GM18951 (cell line): ENCODE measurements at regions not wholly inside any gene's neighbourhood (a gene's known extent, or its start where the extent isn't known, plus 50 kb on each side); places are given as distances from the start of the nearest gene placed in this dataset.

Experiments used
- POLR2A ChIP-seq: IDR thresholded peaks from 4 replicates; pipeline ENCODE4 v1.6.1; 2011; ENCODE audit warnings: mild to moderate bottlenecking; ENCODE audit not compliant: insufficient read length, insufficient read depth; ENCODE audit errors: extremely low read depth
- in situ Hi-C: fragments of 300-500 bp; cut with MboI; formaldehyde crosslinking; loops from one replicate; pipeline ENCODE4 v1.12.0; 2022; ENCODE audit warnings: low sequenced_read_pairs, mixed read lengths, inconsistent platforms; ENCODE audit not compliant: unreplicated experiment

- in situ Hi-C loops: no loop called here
- no peak for TF ChIP-seq POLR2A
These were observed 346.5 kb downstream of the TNS1 start for GRCh38 chr2:217656316-217656715.

- no peak for TF ChIP-seq POLR2A
- in situ Hi-C loops: no loop called here
These were observed 347.1 kb downstream of the TNS1 start for GRCh38 chr2:217655651-217656050.

DNA sequence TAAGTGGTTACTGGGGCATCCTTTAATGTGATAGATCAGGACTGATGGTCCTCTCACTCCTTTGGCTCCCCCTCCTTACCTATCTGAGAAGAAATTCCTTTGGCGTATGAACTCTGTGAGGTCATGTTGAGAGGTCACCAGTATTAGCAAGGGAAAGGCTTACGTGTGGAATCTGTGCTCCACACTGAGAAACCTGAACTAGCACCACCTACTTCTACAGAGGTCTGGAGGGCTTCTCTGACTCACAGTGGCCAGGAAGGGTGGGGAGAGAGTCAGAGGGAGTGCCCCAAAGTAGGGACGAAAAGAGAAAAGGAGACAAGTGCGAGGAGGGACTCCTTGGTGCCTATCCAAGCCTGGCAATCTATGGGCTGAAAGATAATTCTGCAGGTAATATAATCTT is 348.6 kb downstream of the TNS1 start:
- no peak for TF ChIP-seq POLR2A
- in situ Hi-C loops: no loop called here

DNA sequence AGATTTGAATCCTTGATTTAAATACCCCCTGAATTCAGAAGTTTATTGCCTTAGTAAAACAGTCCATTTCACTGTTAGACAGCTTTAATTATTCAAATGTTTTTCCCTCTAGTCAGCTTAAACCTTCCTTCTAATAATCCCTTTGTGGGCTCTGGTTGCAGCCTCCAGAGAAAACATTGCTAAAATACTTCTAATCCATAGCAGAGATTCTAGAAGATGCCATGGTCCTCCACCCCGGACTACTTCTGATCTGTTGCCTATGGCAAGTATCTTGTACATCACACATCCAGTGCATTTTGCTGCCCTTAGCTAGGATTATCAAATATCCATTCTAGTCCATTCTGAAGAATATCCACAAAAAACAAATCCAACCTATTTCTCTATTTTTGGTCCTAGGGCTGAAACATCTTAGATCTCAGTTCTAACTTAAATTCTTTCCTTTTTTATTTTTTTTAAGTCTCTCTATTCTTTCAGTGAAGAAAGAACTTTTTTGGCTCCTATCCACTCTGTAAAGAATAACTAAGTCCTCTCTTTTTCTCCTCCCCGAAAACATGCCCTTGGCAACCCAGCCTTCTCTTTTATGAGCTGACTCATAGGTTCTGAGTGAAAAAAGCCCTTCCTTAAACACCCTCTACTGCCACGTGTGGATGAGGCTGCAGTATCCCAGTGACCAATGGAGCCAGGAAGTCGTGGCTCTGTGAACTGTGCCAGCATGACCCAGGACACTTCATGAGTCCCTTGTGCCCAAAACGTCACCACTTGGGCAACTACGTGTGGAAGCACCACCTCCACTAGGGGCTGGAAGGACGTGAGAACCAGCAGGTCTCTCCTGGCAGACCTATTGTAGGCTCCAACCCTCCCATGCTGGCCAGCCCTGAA is 349.8 kb downstream of the TNS1 start:
- in situ Hi-C loops: no loop called here

GRCh38 chr2:217650716-217651360 is 352.0 kb downstream of the TNS1 start:
- no peak for TF ChIP-seq POLR2A
- in situ Hi-C loops: no loop called here

More for the DNA sequence above, 349.8 kb downstream of the TNS1 start:
- no peak for TF ChIP-seq POLR2A

DNA sequence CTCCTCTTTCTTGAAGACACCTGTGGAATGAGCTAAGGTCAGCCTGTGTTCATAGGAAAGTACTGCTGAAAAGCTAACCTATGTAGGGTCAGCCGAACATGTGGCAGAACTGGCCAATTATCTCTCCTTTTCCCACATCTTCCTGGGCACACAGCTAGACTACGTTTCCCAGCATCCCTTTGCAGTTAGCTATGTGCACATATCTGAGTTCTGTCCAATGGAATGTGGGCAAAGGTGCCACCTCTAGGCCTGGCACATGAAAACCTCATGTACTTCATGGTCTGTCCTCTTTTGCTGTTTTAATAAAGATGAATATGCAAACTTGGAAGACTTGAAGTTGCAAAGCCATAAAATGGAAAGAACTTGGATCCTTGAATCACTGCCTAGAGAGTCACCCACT is 352.6 kb downstream of the TNS1 start:
- in situ Hi-C loops: no loop called here
- no peak for TF ChIP-seq POLR2A

GRCh38 chr2:217647925-217648324 is 354.9 kb downstream of the TNS1 start:
- in situ Hi-C loops: no loop called here
- no peak for TF ChIP-seq POLR2A

DNA sequence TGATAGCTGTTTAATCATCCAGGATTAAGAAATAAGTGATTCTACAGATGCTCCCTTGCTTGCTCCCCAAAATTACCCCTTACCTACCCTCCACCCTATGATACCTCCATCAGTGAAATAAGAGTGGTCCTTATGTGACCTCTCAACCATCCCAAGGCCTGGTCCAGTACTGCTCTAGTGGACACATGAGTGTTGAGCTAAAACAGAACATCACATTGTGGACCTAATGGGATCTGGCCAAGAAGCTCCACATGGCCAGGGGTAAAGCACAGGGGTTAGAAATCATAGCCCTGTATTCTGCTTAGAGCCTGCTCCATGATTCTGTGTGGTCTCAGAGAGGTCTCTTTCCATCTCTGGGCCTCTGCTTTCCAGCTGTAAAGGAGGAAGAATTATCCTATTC is 355.6 kb downstream of the TNS1 start:
- TF ChIP-seq POLR2A: no peak
- in situ Hi-C loops: no loop called here

GRCh38 chr2:217645896-217646295 is 356.9 kb downstream of the TNS1 start:
- in situ Hi-C loops: no loop called here
- TF ChIP-seq POLR2A: no peak

DNA sequence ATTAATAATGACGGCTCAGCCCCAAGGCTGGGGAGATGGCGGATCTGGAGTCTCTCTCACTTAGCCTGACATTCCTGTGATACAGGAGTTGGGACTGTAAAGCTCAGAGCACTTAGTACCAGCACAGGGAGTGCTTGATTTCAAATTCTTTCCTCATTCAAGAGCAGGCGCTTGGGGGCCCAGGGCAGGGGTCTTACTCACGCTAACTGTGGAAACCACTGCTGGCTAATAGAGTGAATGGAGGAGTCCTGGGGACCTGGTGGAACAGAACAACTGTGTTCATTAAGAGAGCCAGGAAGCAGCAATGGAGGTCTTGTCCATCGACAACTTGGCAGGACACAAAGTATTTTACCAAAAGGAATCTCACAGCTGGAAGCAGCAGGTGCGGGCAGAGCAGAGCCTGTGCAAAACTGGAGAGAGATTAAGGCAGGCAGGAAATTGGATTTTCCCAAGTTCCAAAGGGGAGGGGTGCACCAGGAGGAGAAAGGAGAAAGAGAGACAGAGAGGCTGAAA is 358.9 kb downstream of the TNS1 start:
- TF ChIP-seq POLR2A: no peak
- in situ Hi-C loops: no loop called here

GRCh38 chr2:217642944-217643343 is 359.9 kb downstream of the TNS1 start:
- TF ChIP-seq POLR2A: no peak
- in situ Hi-C loops: no loop called here

DNA sequence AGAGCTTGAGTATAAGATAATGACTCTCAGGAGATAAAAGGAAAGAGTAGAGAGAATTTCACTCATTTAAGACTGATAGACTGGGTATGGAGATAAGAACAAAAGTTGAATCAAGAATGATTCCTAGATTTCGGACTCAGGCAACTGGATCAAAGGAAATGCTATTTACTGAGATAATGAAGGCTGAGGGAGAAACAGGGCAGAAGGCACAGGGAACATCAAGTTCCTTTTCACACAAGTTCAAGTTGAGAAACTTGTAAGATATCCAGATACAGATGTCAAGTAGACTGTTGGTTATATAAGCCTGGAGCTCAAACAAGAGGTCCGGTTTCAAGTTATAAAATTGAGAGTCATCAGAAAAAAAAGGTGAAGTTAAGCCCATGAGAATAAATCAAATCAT is 360.8 kb downstream of the TNS1 start:
- TF ChIP-seq POLR2A: no peak
- in situ Hi-C loops: no loop called here

- in situ Hi-C loops: no loop called here
- TF ChIP-seq POLR2A: no peak
These were observed 363.3 kb downstream of the TNS1 start for GRCh38 chr2:217639481-217639880.

DNA sequence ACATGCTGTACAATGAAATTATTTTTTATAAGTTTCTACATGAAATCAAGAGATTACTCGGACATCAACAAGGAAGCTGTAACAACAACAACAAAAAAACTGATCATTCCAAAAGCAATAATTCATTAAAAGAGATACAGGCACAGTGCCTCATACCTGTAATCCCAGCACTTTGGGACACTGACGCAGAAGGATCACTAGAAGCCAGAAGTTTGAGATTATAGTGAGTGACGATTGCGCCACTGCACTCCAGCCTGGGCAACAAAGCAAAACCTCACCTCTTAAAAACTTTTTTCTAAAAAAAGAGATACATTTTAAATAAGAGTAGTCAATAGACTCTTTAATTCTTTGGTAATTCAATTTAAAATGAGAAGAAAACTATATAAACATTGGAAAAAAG is 364.3 kb downstream of the TNS1 start:
- no peak for TF ChIP-seq POLR2A
- in situ Hi-C loops: no loop called here
